Lung (tissue), 11 donors: ENCODE measurements at regions not wholly inside any gene's neighbourhood (a gene's known extent, or its start where the extent isn't known, plus 50 kb on each side); places are given as distances from the start of the nearest gene placed in this dataset.
A peak's percentile ranks its signal among the peaks of the same experiment; 100 is the strongest.

ENCODE experiments used
- ATAC-seq: fragments of 200-7000 bp; cut with Tn5 transposase; one replicate; pipeline ENCODE4 v1.9.1; 2020; ENCODE audit warnings: moderate number of reproducible peaks; ENCODE audit not compliant: insufficient read depth, low FRiP score
- DNase-seq, 3 donors: peaks; one replicate each; pipeline ENCODE4 v3.0.0-alpha.2; 2013 to 2017
- H3K27ac ChIP-seq, 2 donors: one replicate each; pipeline ENCODE4 v1.5.1; 2013; ENCODE audit warnings: mild to moderate bottlenecking in 2 of 2, moderate library complexity in 2 of 2, control low read depth in 1 of 2, inconsistent platforms in 1 of 2, low read depth in 1 of 2, low read length in 1 of 2
- H3K27me3 ChIP-seq, 3 donors: one replicate each; pipeline ENCODE4 v1.5.1; 2013; ENCODE audit warnings: low read length in 2 of 3; ENCODE audit not compliant: control insufficient read depth in 3 of 3, insufficient read depth in 3 of 3
- H3K36me3 ChIP-seq, 4 donors: one replicate each; pipeline ENCODE4 v1.5.1; 2013; ENCODE audit warnings: low read length in 4 of 4, mild to moderate bottlenecking in 1 of 4, moderate library complexity in 1 of 4; ENCODE audit not compliant: control insufficient read depth in 4 of 4, insufficient read depth in 4 of 4
- H3K4me1 ChIP-seq, 5 donors: one replicate each; pipeline ENCODE4 v1.5.1; 2013; ENCODE audit warnings: low read length in 5 of 5, mild to moderate bottlenecking in 2 of 5, moderate library complexity in 1 of 5; ENCODE audit not compliant: control insufficient read depth in 5 of 5, insufficient read depth in 5 of 5
- H3K4me3 ChIP-seq: one replicate; pipeline ENCODE4 v1.5.1; 2013; ENCODE audit warnings: mild to moderate bottlenecking, control low read depth, moderate library complexity
- H3K9ac ChIP-seq, 2 donors: one replicate each; pipeline ENCODE4 v1.5.1; 2013; ENCODE audit warnings: low read length in 2 of 2, control low read depth in 1 of 2; ENCODE audit not compliant: insufficient read depth in 1 of 2
- H3K9me3 ChIP-seq, 4 donors: one replicate each; pipeline ENCODE4 v1.5.1; 2013; ENCODE audit warnings: low read length in 3 of 4, mild to moderate bottlenecking in 1 of 4, moderate library complexity in 1 of 4; ENCODE audit not compliant: control insufficient read depth in 4 of 4, insufficient read depth in 3 of 4
- WGBS, 2 donors: extraction: QIAGEN DNeasy Blood & Tissue Kit; methylation state at CpG; one replicate each; pipeline ENCODE4 v1.1.7; 2013; 5-methylcytosine and 5-hydroxymethylcytosine counted together
- TF ChIP-seq, protein P1 (sequence below): IDR thresholded peaks from 2 replicates; pipeline ENCODE4 v1.5.1; 2012; ENCODE audit warnings: mild to moderate bottlenecking; ENCODE audit errors: control extremely low read depth, extremely low read depth
- donor health status: control.
- donor health status: control.
- donor health status: Bipolar disorder and iron deficiency.
- donor health status: healthy.
- donor health status: DM: yes; HTN: yes; CAD: no.

DNA sequence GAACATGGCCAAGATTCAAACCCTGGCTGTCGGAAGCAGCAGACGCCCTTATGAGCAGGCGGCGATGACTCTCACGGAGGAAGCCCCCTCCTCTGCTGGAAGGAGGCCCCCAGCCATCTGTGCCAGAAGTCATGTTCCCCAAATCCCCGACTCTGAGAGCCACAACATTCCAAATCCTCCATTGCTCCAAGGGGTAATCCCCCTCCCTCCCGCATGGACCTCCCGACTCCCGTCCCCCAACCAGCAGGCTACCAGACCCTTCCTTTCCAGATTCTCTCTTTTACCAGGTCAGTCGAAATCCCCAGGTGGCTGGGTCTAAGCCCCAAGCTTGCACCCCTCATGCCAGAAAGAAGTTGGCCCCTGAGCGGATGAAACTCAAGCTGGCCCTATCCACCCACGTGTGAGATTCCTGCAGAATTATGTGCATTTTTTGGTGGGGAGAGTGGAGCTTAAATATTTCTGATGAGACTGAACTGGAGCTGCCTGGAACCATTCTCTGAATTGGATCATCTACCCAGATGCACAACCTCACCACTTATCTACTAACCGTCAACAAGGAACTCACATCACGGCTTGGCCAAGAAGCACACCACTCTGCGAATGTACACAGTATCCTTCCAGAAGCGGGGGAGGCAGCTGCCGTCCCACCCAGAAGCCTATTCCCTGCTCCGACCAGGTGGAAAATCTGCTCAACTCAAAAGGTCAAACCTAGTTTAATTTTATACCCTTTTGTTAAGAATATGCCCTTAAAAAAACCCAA lies 283.5 kb downstream of the C16orf95 start:
- Histone ChIP-seq H3K4me3 (no peak overlapping the region), H3K36me3 (no peaks in the 10 kb centered on the region), H3K4me1 (peaks cover 0 to 6% (median 0%) of the 10 kb centered on the region in 5 donors), H3K9me3 (peaks cover 0 to 4% (median 0%) of the 10 kb centered on the region in 4 donors), H3K27ac (no peak overlapping the region), H3K27me3 (peaks cover 0 to 3% (median 0%) of the 10 kb centered on the region in 3 donors), H3K9ac (no peak overlapping the region)
- TF ChIP-seq, protein P1, sequence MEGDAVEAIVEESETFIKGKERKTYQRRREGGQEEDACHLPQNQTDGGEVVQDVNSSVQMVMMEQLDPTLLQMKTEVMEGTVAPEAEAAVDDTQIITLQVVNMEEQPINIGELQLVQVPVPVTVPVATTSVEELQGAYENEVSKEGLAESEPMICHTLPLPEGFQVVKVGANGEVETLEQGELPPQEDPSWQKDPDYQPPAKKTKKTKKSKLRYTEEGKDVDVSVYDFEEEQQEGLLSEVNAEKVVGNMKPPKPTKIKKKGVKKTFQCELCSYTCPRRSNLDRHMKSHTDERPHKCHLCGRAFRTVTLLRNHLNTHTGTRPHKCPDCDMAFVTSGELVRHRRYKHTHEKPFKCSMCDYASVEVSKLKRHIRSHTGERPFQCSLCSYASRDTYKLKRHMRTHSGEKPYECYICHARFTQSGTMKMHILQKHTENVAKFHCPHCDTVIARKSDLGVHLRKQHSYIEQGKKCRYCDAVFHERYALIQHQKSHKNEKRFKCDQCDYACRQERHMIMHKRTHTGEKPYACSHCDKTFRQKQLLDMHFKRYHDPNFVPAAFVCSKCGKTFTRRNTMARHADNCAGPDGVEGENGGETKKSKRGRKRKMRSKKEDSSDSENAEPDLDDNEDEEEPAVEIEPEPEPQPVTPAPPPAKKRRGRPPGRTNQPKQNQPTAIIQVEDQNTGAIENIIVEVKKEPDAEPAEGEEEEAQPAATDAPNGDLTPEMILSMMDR, result no peak
- no peak for ATAC-seq
- peak in 2 of 3 donors; percentile 16 to 22 for DNase-seq
- 74 to 87% methylated on average over 18 of the region's 18 CpGs for WGBS, 2 donors

DNA sequence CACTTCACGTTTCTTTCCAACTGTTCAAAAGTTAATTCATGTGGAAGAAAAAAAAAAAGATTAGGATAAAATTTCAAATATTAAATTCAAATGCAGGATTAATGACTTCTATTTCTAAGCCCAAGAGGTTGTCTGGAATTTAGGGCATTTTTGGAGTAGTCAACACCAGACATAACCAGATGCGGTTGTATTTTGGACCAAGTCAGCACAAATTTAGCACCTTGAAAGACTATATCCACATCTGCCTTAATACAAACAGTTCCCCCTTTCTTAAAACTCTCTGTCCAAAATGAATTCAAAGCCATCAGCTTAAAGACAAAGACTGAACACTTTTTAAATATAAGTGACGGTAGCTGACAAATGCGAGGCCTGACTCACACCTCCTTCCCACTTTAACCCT lies 282.9 kb downstream of the C16orf95 start:
- TF ChIP-seq, protein P1, result no peak
- peaks cover 0 to 3% (median 0%) of the 10 kb centered on the region in 3 donors for H3K27me3 ChIP-seq
- WGBS, 2 donors, result 70 to 86% methylated on average over 4 of the region's 4 CpGs
- H3K9me3 ChIP-seq, result peaks cover 0 to 2% (median 0%) of the 10 kb centered on the region in 4 donors
- no peaks in the 10 kb centered on the region for H3K36me3 ChIP-seq
- H3K9ac ChIP-seq, result no peak overlapping the region
- H3K4me1 ChIP-seq, result peaks cover 0 to 6% (median 0%) of the 10 kb centered on the region in 5 donors
- no peak overlapping the region for H3K4me3 ChIP-seq
- H3K27ac ChIP-seq, result no peak overlapping the region
- ATAC-seq (no peak), DNase-seq (no peak)

DNA sequence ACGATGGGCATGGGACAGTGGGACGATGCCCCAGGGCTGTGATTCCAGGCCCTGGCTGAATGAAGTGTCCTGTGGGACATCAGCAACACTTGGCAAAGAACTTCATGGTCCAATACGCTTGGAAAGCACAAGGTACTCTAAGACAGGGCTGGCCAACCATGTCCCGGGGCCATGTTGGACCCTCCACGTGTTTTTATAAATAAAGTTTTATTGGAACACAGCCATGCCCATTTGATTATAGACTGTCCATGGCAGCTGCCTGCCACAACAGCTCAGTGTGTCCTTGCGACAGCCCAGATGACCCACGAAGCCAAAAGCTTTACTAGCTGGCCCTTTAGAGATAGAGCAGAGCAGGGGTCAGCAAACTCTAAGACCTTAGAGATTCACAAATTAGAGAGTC lies 282.1 kb downstream of the C16orf95 start:
- H3K27me3 ChIP-seq, result peaks cover 0 to 3% (median 3%) of the 10 kb centered on the region in 3 donors
- H3K27ac ChIP-seq, result no peak overlapping the region
- H3K4me3 ChIP-seq, result no peak overlapping the region
- ATAC-seq (no peak), DNase-seq (no peak)
- H3K4me1 ChIP-seq, result peaks cover 0 to 6% (median 0%) of the 10 kb centered on the region in 5 donors
- H3K9me3 ChIP-seq, result peaks cover 0 to 2% (median 0%) of the 10 kb centered on the region in 4 donors
- H3K9ac ChIP-seq, result no peak overlapping the region
- H3K36me3 ChIP-seq, result no peaks in the 10 kb centered on the region
- TF ChIP-seq, protein P1, result no peak
- 89 to 94% methylated on average over 7 of the region's 7 CpGs for WGBS, 2 donors
